ENCODE measurements at regions not wholly inside any gene's neighbourhood (a gene's known extent, or its start where the extent isn't known, plus 50 kb on each side); places are given as distances from the start of the nearest gene placed in this dataset.
A peak's percentile ranks its signal among the peaks of the same experiment; 100 is the strongest.
"Not testable (repeated sequence)": the region's sequence is repeated elsewhere in the genome, so short reads cannot be mapped to it uniquely, and the experiment has no call there.

DNA sequence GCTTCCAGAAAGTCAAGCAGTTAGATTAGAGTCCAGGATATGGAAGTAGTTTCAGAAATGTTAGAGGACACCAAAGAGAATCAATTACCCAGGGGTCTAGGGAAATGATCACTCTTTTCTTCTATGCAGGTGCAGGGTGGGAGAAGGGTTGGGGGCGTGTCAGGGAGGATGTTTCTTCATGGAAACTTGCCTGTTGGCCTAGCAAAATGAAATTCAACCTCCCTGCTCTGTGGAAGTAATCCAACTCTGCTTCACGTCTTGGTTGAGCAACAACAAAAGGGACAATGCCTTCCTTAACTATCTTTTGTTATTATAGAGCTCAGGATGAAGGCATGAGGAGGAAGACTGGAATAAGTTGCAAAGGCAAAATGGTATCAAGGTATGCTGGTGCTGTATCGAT is 210.8 kb upstream of the ETAA1 start:
- DNase-seq (ENCODE audit: low read depth): no peak

DNA sequence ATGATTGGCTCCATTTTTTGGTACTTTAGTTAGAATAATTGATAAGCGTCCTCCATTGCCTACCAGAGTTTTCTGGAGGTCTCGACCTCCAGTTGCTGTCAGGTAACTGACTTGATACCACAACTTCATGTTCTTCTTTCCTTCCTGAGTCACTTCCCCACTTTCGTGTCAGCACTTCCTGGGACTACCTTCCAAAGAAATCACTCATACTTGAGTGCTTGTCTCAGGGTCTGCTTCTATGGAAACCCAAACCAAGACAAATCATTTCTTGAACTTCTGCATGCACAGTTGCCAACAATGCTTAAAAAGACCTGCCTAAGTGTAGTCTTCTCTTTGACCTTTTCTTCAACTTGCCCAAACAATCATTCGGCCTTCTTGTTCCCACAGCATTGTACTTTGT is 210.3 kb upstream of the ETAA1 start:
- DNase-seq (ENCODE audit: low read depth): no peak

DNA sequence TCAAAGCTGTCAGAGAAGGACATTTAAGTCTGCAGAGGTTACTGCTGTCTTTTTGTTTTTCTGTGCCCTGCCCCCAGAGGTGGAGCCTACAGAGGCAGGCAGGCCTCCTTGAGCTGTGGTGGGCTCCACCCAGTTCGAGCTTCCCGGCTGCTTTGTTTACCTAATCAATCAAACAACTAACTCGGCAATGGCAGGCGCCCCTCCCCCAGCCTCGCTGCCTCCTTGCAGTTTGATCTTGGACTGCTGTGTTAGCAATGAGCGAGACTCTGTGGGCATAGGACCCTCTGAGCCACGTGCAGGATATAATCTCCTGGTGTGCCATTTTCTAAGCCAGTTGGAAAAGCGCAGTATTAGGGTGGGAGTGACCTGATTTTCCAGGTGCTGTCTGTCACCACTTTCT is 201.8 kb upstream of the ETAA1 start:
- not testable (repeated sequence) for DNase-seq (ENCODE audit: low read depth)

DNA sequence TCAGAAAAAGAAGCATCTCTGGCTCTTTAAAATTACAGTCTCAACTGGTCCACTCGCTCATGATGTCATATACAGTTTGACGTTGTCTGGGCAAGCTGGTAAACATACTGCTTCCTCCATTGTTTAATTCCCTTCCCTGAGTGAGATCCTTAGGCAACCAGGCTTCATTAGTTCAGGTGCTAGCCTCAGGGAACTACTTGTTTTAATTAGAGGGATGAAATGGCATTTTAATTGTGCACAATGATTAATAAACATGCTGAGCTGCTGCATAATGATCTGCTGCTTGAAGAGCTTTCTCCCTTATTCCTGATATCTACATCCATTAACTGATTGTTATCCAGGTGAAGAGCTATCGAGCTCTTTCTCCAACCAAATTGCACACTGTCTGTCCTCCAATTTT is 195.6 kb upstream of the ETAA1 start:
- no peak for DNase-seq (ENCODE audit: low read depth)

DNA sequence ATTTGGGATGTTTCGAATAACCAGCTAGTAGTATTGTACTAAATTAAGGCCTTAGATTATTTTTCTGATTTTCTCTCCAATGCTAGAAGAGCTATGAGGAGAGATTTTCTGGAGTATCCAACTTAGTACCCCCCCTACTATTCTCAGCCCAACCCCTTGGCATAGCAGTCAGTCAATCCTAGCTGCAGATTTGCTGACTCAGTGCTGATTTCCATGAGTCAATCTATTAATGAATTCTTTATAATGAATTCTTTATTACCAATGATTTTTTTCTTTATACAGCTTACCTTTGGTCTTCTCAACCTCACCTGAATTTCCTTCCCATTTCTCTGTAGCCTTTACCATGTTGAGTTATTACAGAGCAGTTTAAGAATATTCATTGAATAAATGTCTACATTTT is 192.8 kb upstream of the ETAA1 start:
- no peak for DNase-seq (ENCODE audit: low read depth)

DNA sequence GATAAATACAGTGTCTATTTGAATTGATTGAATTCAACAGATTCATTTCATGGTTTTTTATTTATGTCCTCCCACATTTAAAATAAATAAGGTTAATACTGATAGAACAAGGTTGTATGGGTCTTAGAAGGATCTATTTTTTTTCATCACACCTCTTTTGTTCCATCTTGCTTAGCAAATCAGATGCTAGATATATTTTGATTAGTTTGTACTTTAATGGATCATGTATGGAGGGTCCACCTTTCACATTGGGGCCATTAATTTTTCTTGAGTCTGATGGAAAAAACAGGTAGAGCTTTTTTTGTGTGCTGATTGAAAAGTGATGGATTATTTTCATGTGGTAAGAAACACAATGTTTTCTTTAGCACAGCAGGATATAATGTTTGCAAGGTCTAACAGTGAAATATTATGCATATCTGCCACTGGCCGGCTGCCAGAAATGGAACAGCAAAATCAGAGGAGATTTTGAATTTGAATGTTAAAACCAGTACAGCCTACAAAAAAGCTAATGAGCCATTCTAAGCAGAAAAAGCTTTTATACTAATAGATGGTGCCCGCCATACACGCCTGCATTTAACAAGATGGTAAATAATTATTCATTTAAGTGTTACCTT is 188.1 kb upstream of the ETAA1 start:
- no peak for DNase-seq (ENCODE audit: low read depth)

DNA sequence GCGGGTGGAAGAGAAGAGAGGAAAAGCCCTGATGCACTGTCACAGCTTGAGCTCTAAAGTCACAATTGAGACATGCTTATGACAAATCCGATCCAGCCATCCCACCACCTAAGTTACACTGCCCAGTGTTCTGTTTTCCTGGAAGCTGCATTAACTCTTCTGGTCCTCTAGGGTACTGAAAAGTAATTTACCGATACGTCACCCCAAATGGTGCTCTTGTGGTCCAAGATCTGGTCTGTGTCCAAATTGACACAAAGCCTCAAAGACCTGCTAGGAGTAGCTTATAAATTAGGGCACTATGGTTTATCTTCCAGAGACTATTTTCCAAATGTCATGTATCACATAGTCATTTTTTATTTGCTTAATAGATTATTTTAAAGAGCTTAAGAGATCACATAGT is 186.7 kb upstream of the ETAA1 start:
- no peak for DNase-seq (ENCODE audit: low read depth)

DNA sequence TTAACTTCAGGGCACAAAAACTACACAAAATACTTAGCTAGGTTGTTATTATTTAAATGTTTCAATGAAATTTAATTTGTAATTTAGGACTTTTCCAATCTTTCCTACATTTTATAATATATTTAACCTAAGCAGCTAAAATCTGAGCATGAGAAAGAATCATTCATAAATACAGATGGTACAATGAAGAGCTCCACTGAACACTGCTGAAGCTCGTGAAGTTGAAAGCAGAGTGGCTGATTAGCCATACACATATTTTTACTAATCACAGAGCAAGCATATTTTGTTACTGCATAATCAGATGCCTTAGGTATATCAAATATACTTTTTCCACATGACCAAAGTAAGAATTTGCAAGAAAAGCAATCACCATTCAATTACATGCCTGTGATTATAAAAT is 184.9 kb upstream of the ETAA1 start:
- DNase-seq (ENCODE audit: low read depth): no peak

DNA sequence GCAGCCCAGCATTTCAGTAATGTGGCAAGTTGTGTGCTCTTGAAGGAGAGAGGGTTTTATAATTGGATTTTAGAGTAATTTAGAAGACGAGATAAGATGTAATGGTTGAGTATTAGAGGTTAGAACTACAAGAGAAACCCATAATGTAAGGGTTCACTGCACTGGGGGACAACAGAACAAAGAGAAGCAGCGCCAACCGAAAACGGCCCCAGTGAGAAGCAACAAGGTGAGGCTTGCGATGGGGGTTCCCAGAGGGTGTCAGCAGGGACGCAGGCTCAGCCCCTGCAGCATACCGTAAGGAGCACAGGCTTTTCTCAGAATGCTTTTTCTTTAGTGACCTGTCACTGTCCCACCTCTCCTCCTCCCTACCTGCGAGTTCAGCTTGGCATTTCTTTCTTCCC is 183.9 kb upstream of the ETAA1 start:
- no peak for DNase-seq (ENCODE audit: low read depth)

DNA sequence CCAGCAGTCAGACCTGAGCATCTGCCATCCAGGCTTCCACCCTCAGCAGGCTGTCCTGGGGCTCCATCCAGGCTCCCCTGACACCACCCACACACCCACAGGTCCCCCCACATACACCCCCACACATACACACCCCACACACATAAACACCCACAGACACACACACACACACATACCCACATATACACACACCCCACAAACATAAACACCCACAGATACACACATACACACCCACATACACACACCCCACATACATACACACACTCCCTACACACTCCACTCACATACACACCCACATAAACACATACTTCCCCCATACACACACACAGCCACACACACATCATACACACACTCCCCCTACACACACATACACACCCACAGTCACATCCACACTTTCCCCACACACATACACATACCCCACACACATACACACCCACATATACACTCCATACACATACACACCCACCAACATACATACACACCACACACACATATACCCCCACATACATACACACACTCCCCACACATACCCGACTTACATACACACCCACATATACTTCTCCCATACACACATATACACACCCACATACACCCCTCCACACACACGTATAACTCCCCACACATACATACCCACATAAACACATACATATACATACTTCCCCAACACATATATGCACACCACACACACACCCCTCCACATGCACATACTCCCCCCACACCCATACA is 183.3 kb upstream of the ETAA1 start:
- DNase-seq (ENCODE audit: low read depth): no peak

DNA sequence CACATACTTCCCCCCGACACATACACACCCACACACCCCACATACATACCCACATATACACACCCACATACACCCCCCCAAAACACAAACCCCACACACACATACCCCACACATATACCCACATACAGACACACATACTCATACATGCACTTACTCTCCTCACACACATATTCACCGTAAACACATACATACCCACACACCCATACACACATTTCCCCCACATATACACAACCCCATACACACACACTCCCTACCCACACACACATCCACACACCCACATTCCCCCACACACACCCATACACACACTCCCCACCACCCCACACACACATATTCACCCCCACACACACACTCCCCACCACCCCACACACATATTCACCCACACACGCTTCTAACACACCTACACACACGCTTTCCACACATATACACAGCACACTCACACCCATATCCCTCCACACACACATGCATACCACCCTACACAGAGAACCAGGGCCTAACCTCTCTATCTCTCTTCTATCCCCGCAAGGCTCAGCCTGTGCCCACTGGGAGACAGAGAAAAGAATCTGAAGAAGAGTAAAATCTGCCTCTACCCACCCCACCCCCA is 182.4 kb upstream of the ETAA1 start:
- no peak for DNase-seq (ENCODE audit: low read depth)

DNA sequence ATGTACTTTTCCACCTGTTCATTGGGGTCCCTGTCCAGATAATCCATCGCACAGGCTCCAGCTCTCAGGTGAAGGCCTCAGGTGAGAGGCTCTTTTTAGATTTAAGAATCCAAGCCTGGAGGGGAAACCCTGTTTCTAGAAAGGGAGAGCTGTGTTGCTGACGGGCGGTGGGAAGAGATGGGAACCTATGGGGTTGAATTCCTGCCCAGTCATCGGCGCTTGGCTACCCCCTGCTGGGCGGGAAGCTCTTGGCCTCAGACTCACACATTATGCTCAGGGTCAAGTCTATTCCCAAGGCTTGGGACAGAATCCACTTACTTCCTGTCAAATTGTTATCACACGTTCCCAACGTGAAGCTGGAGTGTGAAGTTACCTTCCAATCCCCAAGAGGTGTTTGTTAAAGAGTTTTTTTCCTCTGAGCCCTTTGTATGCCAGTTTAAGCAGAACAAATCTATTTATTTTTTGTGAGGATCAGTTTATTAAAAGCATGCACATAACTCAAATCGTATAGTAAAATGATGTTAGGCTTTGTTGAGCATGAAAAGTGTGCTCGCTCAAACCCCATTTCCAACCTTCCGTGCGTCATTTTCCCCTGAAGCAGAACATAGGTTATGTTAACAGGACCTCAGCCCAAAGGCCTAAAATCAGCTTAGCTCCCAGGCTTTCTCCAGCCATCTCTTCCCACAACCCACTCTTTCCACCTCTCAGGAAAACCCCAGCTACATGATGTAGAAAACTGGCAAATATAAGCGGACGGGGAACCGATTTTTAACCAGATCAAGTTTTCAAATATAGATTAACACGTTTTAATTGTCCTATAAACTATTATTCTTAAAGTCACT is 181.7 kb upstream of the ETAA1 start:
- peak; percentile 52 for DNase-seq (ENCODE audit: low read depth)

DNA sequence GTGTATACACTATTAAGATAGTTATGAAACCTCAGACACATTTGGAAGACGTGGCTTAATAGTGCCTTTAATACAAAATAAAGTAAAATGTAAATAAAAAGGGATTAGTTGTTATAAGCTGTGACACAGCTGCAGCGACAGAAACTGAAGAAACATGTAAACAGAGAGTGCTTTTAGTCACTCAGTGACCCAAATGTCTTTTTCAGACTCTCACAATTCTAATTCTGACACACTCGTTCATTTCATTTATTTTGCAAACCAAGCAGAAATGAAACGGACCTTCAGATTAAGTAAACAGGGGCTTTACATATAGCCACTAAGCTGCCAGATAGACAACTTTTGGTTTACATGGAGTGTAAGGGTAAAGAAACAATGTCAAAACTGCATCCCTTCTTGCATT is 181.0 kb upstream of the ETAA1 start:
- no peak for DNase-seq (ENCODE audit: low read depth)

DNA sequence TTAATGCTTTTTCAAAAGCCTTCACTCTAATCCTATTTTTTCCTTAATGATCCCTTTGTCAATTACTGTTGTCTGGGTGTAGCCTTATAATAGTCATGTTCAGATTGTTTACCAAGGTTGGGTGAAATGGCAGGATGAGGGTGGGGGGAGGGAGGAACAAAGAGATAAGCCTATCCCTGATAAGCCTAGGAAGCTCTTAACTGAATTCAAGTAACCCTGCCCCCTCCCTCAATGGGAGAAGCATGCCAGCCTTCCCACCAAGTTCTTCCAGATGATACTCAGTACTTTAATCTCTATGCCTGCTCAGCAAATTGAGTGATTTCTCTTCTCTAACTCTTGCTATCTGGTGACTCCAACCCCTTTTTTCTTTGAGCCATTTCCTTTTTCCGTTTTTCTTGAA is 180.3 kb upstream of the ETAA1 start:
- DNase-seq (ENCODE audit: low read depth): no peak

DNA sequence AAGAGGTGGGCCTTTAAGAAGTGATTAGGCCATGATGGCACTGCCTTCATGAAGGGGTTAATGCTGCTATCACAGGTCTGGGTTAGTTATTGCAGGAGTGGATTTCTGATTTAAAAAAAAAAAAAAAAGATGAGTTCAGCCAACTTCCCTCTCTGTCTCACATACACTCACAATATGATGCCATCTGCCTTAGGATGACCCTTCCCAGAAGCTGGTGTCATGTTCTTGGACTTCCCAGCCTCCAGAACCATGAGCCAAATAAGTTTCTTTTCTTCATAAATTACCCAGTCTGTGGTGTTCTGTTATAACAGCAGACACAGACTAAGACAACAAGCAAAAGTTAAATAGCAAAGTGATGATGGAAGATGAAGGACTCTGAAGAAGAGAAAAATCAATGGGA is 179.7 kb upstream of the ETAA1 start:
- no peak for DNase-seq (ENCODE audit: low read depth)

DNA sequence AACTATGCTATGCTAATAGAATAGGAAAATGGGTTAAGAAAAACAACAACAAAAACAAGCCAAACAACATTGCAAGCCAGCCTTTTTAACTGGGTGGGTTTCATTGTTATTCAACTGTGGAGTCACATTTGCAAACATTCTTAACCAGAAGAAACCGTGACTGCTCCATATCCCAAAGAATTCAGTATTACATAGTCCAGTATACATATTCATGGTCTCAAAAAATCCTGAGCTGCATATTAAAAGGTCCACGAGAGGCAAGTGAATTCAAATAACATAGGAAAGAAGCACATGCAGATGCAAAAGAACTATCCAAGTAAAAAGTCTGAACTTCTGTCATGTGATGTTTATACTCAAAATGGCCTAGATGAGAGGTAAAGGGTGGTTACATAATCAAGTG is 179.1 kb upstream of the ETAA1 start:
- no peak for DNase-seq (ENCODE audit: low read depth)

DNA sequence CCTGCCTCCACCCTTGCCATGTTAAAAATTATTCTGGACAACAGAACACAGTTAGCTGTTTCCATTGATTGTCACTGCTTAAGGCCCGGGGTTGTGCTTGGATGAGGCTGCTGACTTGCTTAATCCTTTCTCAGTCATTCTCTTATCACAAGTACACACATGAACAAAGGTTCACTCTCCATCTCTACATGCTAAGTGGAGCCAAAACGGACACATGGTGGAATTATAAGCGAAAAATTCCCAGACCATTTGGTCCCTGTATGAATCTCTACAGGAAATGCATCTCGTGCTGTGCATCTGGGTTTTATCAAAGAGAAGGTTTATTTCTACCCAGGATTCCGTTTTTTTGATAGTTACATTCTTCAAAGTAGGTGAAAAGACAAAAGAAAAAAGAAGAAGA is 177.5 kb upstream of the ETAA1 start:
- no peak for DNase-seq (ENCODE audit: low read depth)

DNA sequence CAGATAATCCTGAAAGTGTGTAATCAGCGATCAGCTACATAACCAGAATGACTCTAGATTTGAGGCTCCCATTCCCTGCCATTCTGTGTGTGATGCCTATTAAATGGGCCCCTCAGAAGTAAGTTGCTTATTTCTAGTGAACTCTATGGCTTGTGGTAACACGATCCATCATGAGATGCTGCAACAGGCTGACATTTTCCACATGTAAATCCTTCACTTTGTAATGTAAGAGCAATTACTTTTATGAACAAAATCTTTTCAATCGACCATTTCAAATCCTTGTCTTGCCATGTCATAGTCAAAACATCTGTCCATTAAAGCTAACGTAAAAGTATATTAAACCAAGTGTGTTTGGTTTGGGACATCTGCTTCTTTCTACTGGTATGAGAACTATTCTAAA is 175.9 kb upstream of the ETAA1 start:
- no peak for DNase-seq (ENCODE audit: low read depth)

DNA sequence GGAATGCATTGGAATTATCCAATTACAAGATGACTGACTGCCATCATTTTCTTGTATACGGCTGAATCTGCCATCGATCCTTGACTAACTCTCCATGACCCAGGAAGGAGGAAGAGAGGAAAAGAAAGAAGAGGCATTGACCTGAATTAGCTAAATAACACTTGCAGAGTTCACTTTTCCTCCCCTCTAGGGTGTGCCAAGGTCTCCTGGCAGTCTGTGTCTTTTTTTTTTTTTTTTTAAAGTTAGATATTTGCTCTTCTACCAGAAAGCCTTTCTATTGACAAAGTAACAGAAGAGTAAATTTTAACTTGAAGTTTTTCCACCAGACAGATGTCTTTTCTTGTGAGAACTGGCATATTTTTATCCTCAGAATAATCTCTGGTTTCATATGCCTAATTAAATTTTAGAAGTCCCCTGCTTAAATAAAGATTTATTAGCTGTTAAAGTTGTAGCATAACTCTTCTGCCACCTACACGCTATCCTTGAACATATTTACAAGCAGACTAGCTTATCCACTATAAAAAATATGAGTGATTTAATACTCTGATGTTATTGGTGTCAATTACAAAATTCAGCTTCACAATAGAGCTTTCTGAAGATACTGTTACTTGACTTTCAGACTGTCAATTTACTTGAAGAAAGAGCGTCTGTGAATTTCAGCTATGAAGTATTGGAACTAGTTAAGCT is 171.7 kb upstream of the ETAA1 start:
- no peak for DNase-seq (ENCODE audit: low read depth)

DNA sequence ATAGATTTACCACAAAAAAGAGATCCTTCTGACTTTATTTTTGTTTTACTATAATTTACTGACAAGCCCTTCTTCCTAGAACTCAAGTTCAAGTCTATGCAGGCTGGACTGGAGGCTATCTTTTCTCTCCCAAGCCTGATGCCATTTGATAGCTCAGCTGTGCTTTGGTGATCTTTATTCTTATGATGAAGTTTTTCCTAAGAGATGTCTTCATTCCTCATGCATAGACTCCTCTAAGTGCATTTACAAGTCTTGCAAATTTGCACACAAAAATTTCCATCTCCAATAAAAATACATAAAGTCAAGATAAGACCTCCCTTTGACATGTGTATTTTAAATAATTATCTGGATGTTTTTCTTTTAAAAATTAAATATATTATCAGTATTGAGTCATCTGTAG is 167.4 kb upstream of the ETAA1 start:
- DNase-seq (ENCODE audit: low read depth): no peak

DNA sequence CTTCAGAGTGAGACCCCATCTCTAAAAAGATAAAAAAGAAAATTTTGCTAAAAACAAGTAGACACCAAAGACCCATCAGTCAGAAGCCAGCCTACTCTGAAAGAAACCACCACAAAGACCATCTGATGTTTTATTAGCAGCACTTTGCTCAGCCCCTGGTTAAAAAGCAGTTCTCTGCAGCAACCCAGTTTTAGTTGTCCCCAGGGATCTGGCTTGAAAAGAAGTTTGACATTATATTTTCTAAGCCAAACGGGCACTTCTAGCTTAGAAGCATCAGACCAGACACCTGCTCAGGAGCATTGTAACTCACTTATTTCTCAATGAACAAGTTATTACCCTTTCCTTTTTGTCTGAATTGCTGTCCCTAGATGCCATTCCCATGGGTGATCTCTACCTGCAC is 164.2 kb upstream of the ETAA1 start:
- no peak for DNase-seq (ENCODE audit: low read depth)

DNA sequence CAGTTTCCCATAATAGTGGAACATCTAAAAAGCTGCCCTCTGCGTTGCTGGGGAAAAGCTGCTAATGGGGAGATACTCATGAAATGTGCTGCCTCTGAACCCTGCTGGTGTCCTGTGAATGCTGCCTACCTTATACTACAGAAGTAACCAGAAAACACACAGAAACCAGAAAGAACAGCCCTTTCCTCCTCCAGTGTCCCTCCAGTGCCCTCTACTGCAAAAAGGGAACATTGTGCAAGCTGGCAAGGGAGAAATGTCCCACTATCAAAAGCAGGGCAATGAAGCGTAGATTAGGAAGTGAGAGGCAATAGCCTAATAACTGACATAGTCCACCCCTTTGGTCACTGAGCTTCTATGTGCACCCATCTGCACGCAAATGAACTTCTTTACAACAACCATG is 162.7 kb upstream of the ETAA1 start:
- DNase-seq (ENCODE audit: low read depth): peak; percentile 28
